Spleen (tissue), 11 donors: ENCODE measurements at regions not wholly inside any gene's neighbourhood (a gene's known extent, or its start where the extent isn't known, plus 50 kb on each side); places are given as distances from the start of the nearest gene placed in this dataset.

Experiments used
- DNase-seq: peaks from one replicate; pipeline ENCODE4 v3.0.0-alpha.2; 2020
- H3K27ac ChIP-seq, 8 donors: fragments of 200-600 bp; sonication (generic) in 7 of 8; 1 replicate in 4 of 8; 2 replicates in 4 of 8; pipeline versions ENCODE4 v1.5.0 to v1.8.0; 2016 to 2021; ENCODE audit warnings: inconsistent platforms in 4 of 8, mild to moderate bottlenecking in 4 of 8, moderate library complexity in 1 of 8
- H3K27me3 ChIP-seq, 7 donors: fragments of 200-600 bp; sonication (generic) in 6 of 7; replicated peaks in 1 of 7; 1 replicate in 4 of 7; 2 replicates in 3 of 7; pipeline versions ENCODE4 v1.5.0 to v1.8.0; 2016 to 2021; ENCODE audit warnings: inconsistent platforms in 3 of 7, mild to moderate bottlenecking in 1 of 7
- H3K36me3 ChIP-seq, 6 donors: fragments of 200-600 bp; sonication (generic) in 5 of 6; 1 replicate in 4 of 6; 2 replicates in 2 of 6; pipeline versions ENCODE4 v1.5.0 to v1.8.0; 2016 to 2021; ENCODE audit warnings: inconsistent platforms in 2 of 6
- H3K4me1 ChIP-seq, 6 donors: fragments of 200-600 bp; sonication (generic) in 5 of 6; 1 replicate in 3 of 6; 2 replicates in 3 of 6; pipeline versions ENCODE4 v1.5.0 to v1.8.0; 2016 to 2021; ENCODE audit warnings: inconsistent platforms in 3 of 6
- H3K4me3 ChIP-seq, 8 donors: fragments of 200-600 bp; sonication (generic) in 7 of 8; 1 replicate in 4 of 8; 2 replicates in 4 of 8; pipeline versions ENCODE4 v1.5.0 to v1.8.0; 2016 to 2021; ENCODE audit warnings: inconsistent platforms in 4 of 8, mild to moderate bottlenecking in 4 of 8, moderate library complexity in 2 of 8
- H3K9me3 ChIP-seq, 8 donors: fragments of 200-600 bp; sonication (generic) in 7 of 8; 1 replicate in 4 of 8; 2 replicates in 4 of 8; pipeline versions ENCODE4 v1.5.0 to v1.8.0; 2016 to 2021; ENCODE audit warnings: inconsistent platforms in 4 of 8
- CTCF ChIP-seq, 11 experiments: fragments of 200-600 bp in 7 of 11; fragments of 450-650 bp in 4 of 11; sonication (generic) in 4 of 11; IDR thresholded peaks in 8 of 11; conservative IDR thresholded peaks in 3 of 11; 1 replicate in 7 of 11; 2 replicates in 4 of 11; pipeline versions ENCODE4 v1.4.0 to v1.8.0; 2016 to 2021; ENCODE audit warnings: antibody characterized with exemption in 11 of 11, inconsistent platforms in 4 of 11, mild to moderate bottlenecking in 1 of 11
- POLR2A ChIP-seq, 3 donors: fragments of 450-650 bp; IDR thresholded peaks; one replicate each; pipeline ENCODE4 v1.5.1; 2017; ENCODE audit warnings: antibody characterized with exemption in 3 of 3, mild to moderate bottlenecking in 1 of 3
- POLR2AphosphoS5 ChIP-seq, 3 donors: sonication (generic); formaldehyde crosslinking; IDR thresholded peaks; one replicate each; pipeline ENCODE4 v1.5.1; 2017; ENCODE audit warnings: antibody characterized with exemption in 3 of 3
- WGBS, 5 donors: extraction: QIAGEN DNeasy Blood & Tissue Kit in 3 of 5; methylation state at CpG; one replicate each; pipeline versions ENCODE4 v1.1.5 to v1.1.7; 2013 to 2018; 5-methylcytosine and 5-hydroxymethylcytosine counted together
- intact Hi-C: fragments of 100-400 bp; cut with DNase I; formaldehyde crosslinking; loops from one replicate; pipeline ENCODE4 v1.15.0; 2023; ENCODE audit warnings: low total_unique reads
- donor health status: healthy with polysubstance abuse.
- donor health status: DM: no; HTN: no; CAD: no; lungs with moderate emphysema.
- donor health status: DM: no; HTN: no; CAD: no.
- donor health status: Bipolar disorder and iron deficiency.
- donor health status: healthy.
- donor health status: DM: no; HTN: no; CAD: no.
- donor health status: DM: yes; HTN: yes; CAD: no.

DNA sequence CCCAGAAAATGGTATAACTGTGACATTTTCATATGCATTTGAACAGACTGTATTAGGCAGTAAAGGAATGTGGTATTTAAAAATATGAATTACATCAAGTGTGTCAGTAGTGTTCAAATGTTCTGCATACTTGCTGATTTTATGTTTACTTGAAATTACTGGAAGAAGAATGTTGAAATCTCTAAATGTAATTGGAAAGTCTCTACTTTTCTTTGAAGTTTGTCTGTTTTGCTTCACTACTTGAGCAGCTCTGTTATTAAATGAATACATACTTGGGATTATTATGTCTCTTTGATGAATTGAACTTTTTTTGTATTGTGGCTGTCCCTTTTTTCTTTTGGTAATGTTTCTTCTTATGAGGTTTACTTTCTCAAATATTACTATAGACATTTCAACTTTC is 205.6 kb downstream of the TAF11L14 start:
- peaks cover 0 to 45% (median 24%) of the 10 kb centered on the region in 8 donors for H3K9me3 ChIP-seq
- no peaks in the 10 kb centered on the region for H3K4me1 ChIP-seq
- intact Hi-C loops, result no loop called here
- no peak overlapping the region for H3K4me3 ChIP-seq
- no peak for TF ChIP-seq POLR2A (IDR thresholded peaks at IDR 0.05)
- TF ChIP-seq POLR2AphosphoS5 (IDR thresholded peaks at IDR 0.05), result no peak
- no peak for TF ChIP-seq CTCF (IDR thresholded peaks at IDR 0.05 in 8 of 11, conservative IDR thresholded peaks at IDR 0.05 in 3 of 11)
- DNase-seq, result no peak
- no peaks in the 10 kb centered on the region for H3K27me3 ChIP-seq
- H3K36me3 ChIP-seq, result no peaks in the 10 kb centered on the region
- no peak overlapping the region for H3K27ac ChIP-seq

- intact Hi-C loops, result no loop called here
- DNase-seq, result no peak
- H3K4me1 ChIP-seq, result no peaks in the 10 kb centered on the region
- TF ChIP-seq CTCF (IDR thresholded peaks at IDR 0.05 in 8 of 11, conservative IDR thresholded peaks at IDR 0.05 in 3 of 11) (no peak), POLR2AphosphoS5 (IDR thresholded peaks at IDR 0.05) (no peak), POLR2A (IDR thresholded peaks at IDR 0.05) (no peak)
- H3K27ac ChIP-seq, result no peak overlapping the region
- H3K9me3 ChIP-seq, result peaks cover 0 to 20% (median 10%) of the 10 kb centered on the region in 8 donors
- H3K27me3 ChIP-seq, result no peaks in the 10 kb centered on the region
- no peaks in the 10 kb centered on the region for H3K36me3 ChIP-seq
- no peak overlapping the region for H3K4me3 ChIP-seq
- WGBS, 5 donors, result 86 to 93% (median 90%) methylated on average over 2 of the region's 2 CpGs
Observed at GRCh38 chr5:17846496-17846895, 212.2 kb downstream of the TAF11L14 start.

GRCh38 chr5:17847286-17847685 is 213.0 kb downstream of the TAF11L14 start:
- TF ChIP-seq CTCF (IDR thresholded peaks at IDR 0.05 in 8 of 11, conservative IDR thresholded peaks at IDR 0.05 in 3 of 11) (no peak), POLR2AphosphoS5 (IDR thresholded peaks at IDR 0.05) (no peak), POLR2A (IDR thresholded peaks at IDR 0.05) (no peak)
- H3K4me3 ChIP-seq, result no peak overlapping the region
- WGBS, 5 donors, result 82 to 87% (median 85%) methylated on average over 2 of the region's 2 CpGs
- no peaks in the 10 kb centered on the region for H3K27me3 ChIP-seq
- H3K9me3 ChIP-seq, result peaks cover 0 to 15% (median 7%) of the 10 kb centered on the region in 8 donors
- DNase-seq, result no peak
- intact Hi-C loops, result no loop called here
- H3K36me3 ChIP-seq, result no peaks in the 10 kb centered on the region
- no peaks in the 10 kb centered on the region for H3K4me1 ChIP-seq
- no peak overlapping the region for H3K27ac ChIP-seq

- DNase-seq, result no peak
- Histone ChIP-seq H3K36me3 (no peaks in the 10 kb centered on the region), H3K4me3 (no peak overlapping the region), H3K9me3 (no peaks in the 10 kb centered on the region), H3K27me3 (no peaks in the 10 kb centered on the region), H3K4me1 (no peaks in the 10 kb centered on the region), H3K27ac (no peak overlapping the region)
- intact Hi-C loops, result no loop called here
- TF ChIP-seq CTCF (IDR thresholded peaks at IDR 0.05 in 8 of 11, conservative IDR thresholded peaks at IDR 0.05 in 3 of 11) (no peak), POLR2AphosphoS5 (IDR thresholded peaks at IDR 0.05) (no peak), POLR2A (IDR thresholded peaks at IDR 0.05) (no peak)
Observed at GRCh38 chr5:17852111-17852510, 217.9 kb downstream of the TAF11L14 start.
